ENCODE measurements at regions not wholly inside any gene's neighbourhood (a gene's known extent, or its start where the extent isn't known, plus 50 kb on each side); places are given as distances from the start of the nearest gene placed in this dataset.
A peak's percentile ranks its signal among the peaks of the same experiment; 100 is the strongest.

- Histone ChIP-seq H3K9me3 (ENCODE audit: low read depth) (no peaks in the 10 kb centered on the region), H3K4me3 (no peak overlapping the region), H3K36me3 (no peaks in the 10 kb centered on the region), H3K27me3 (peaks cover 5% of the 10 kb centered on the region), H3K27ac (no peak overlapping the region), H3K4me1 (ENCODE audit: low read depth) (no peaks in the 10 kb centered on the region)
- TF ChIP-seq CTCF (IDR thresholded peaks at IDR 0.05; ENCODE audit: low read depth, low read length) = peak; percentile 67
- DNase-seq (ENCODE audit: low read depth in 1 of 2, low spot score in 1 of 2) = peak; percentile 46 to 69
Observed at GRCh38 chr10:120336911-120337540, 120.0 kb upstream of the PLPP4 start.

GRCh38 chr10:120342115-120342714, 114.8 kb upstream of the PLPP4 start:
- H3K4me3 ChIP-seq = no peak overlapping the region
- H3K27me3 ChIP-seq = peaks cover 5% of the 10 kb centered on the region
- H3K9me3 ChIP-seq (ENCODE audit: low read depth) = no peaks in the 10 kb centered on the region
- no peak for DNase-seq (ENCODE audit: low read depth in 1 of 2, low spot score in 1 of 2)
- no peaks in the 10 kb centered on the region for H3K36me3 ChIP-seq
- H3K4me1 ChIP-seq (ENCODE audit: low read depth) = no peaks in the 10 kb centered on the region
- H3K27ac ChIP-seq = no peak overlapping the region
- TF ChIP-seq CTCF (IDR thresholded peaks at IDR 0.05; ENCODE audit: low read depth, low read length) = no peak

- Histone ChIP-seq H3K27me3 (no peaks in the 10 kb centered on the region), H3K27ac (no peak overlapping the region), H3K9me3 (ENCODE audit: low read depth) (no peaks in the 10 kb centered on the region), H3K36me3 (no peaks in the 10 kb centered on the region), H3K4me3 (no peak overlapping the region), H3K4me1 (ENCODE audit: low read depth) (no peaks in the 10 kb centered on the region)
- TF ChIP-seq CTCF (IDR thresholded peaks at IDR 0.05; ENCODE audit: low read depth, low read length) = no peak
- DNase-seq (ENCODE audit: low read depth in 1 of 2, low spot score in 1 of 2) = no peak
Observed at GRCh38 chr10:120345186-120345585, 111.8 kb upstream of the PLPP4 start.

DNA sequence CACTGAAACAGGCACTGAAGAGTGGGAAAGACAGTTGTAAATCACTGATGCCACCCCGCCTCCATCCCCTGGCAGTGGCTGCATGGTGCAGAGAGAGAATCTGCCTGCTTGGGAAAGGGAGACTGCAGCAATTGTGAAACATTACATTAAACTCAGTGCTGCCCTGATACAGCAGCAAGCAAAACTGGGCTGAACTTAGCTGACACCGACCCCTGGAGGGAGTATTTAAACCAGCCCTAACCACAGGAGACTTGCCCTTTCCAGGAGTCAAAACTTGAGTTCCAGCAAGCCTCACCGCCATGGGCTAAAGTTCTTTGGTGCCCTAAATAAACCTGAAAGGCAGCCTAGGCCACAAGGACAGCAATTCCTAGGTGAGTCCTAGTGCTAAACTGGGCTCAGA, 109.4 kb upstream of the PLPP4 start:
- TF ChIP-seq CTCF (IDR thresholded peaks at IDR 0.05; ENCODE audit: low read depth, low read length) = no peak
- DNase-seq (ENCODE audit: low read depth in 1 of 2, low spot score in 1 of 2) = no peak
- no peaks in the 10 kb centered on the region for H3K36me3 ChIP-seq
- H3K27ac ChIP-seq = no peak overlapping the region
- no peaks in the 10 kb centered on the region for H3K4me1 ChIP-seq (ENCODE audit: low read depth)
- H3K27me3 ChIP-seq = no peaks in the 10 kb centered on the region
- no peaks in the 10 kb centered on the region for H3K9me3 ChIP-seq (ENCODE audit: low read depth)
- H3K4me3 ChIP-seq = no peak overlapping the region

DNA sequence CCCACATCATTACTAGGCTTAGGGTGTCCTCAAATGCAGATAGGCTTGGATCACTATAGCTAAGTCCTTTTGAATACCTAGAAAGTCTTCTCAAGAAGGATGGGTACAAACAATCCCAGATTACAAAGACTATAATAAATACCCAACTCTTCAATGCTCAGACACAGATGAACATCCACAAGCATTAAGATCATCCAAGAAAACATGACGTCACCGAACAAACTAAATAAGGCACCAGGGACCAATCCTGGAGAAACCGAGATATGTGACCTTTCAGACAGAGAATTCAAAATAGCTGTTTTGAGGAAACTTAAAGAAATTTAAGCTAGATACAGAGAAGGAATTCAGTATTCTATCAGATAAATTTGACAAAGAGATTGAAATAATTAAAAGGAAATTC, 108.0 kb upstream of the PLPP4 start:
- no peak for TF ChIP-seq CTCF (IDR thresholded peaks at IDR 0.05; ENCODE audit: low read depth, low read length)
- Histone ChIP-seq H3K9me3 (ENCODE audit: low read depth) (no peaks in the 10 kb centered on the region), H3K4me1 (ENCODE audit: low read depth) (no peaks in the 10 kb centered on the region), H3K27me3 (no peaks in the 10 kb centered on the region), H3K4me3 (no peak overlapping the region), H3K36me3 (no peaks in the 10 kb centered on the region), H3K27ac (no peak overlapping the region)
- DNase-seq (ENCODE audit: low read depth in 1 of 2, low spot score in 1 of 2) = no peak

Data from cardiac muscle cell (in vitro differentiated cells and primary cell).